Keratinocyte (primary cell): ENCODE measurements at regions not wholly inside any gene's neighbourhood (a gene's known extent, or its start where the extent isn't known, plus 50 kb on each side); places are given as distances from the start of the nearest gene placed in this dataset.
"Not testable (repeated sequence)": the region's sequence is repeated elsewhere in the genome, so short reads cannot be mapped to it uniquely, and the experiment has no call there.

Experiments used
- CTCF ChIP-seq, 3 experiments: IDR thresholded peaks in 1 of 3; conservative IDR thresholded peaks in 1 of 3; optimal IDR thresholded peaks in 1 of 3; 2 replicates in 2 of 3; 3 replicates in 1 of 3; pipeline versions ENCODE3 to v1.5.1; 2011; ENCODE audit warnings: low read length in 3 of 3, mild to moderate bottlenecking in 3 of 3, moderate library complexity in 2 of 3, control low read depth in 1 of 3, inconsistent platforms in 1 of 3; ENCODE audit not compliant: insufficient read depth in 2 of 3; ENCODE audit errors: extremely low read depth in 1 of 3
- EZH2 ChIP-seq: IDR thresholded peaks from one replicate; pipeline ENCODE4 v1.6.1; 2012; ENCODE audit warnings: inconsistent platforms, mild to moderate bottlenecking, low read length, moderate library complexity

- not testable (repeated sequence) for TF ChIP-seq CTCF (optimal IDR thresholded peaks at IDR 0.05 in 1 of 3, IDR thresholded peaks at IDR 0.05 in 1 of 3, conservative IDR thresholded peaks at IDR 0.05 in 1 of 3; ENCODE audit: extremely low read depth in 1 of 3, insufficient read depth in 2 of 3, low read length in 3 of 3); EZH2
Measured at GRCh38 chr2:76697439-76697838, 824.7 kb downstream of the LRRTM4 start.
